ENCODE measurements at regions not wholly inside any gene's neighbourhood (a gene's known extent, or its start where the extent isn't known, plus 50 kb on each side); places are given as distances from the start of the nearest gene placed in this dataset.

GRCh38 chr16:48014349-48015135 lies 141.3 kb downstream of the ABCC12 start:
- H4K20me1 ChIP-seq (replicated peaks; ENCODE audit: control insufficient read depth, insufficient read depth, low read length): no peaks in the 10 kb centered on the region
- no peak for ATAC-seq
- CTCF ChIA-PET (ENCODE audit: low intra/inter-chr PET ratio): no interaction called here

More at GRCh38 chr16:48014349-48015135, 141.3 kb downstream of the ABCC12 start:
- Histone ChIP-seq H3K36me3 (ENCODE audit: control insufficient read depth, insufficient read depth, low read length) (no peaks in the 10 kb centered on the region), H3K9me3 (replicated peaks; ENCODE audit: control insufficient read depth, insufficient read depth, low read depth, low read length) (no peaks in the 10 kb centered on the region), H3K79me2 (ENCODE audit: control insufficient read depth, insufficient read depth, low read length) (no peaks in the 10 kb centered on the region), H3K4me1 (replicated peaks in 1 of 2; ENCODE audit: control insufficient read depth in 2 of 2, insufficient read depth in 2 of 2, low read length in 2 of 2) (no peaks in the 10 kb centered on the region), H2AFZ (ENCODE audit: low read depth, low read length) (no peak overlapping the region), H3K27me3 (ENCODE audit: control insufficient read depth in 2 of 2, insufficient read depth in 2 of 2, low read length in 2 of 2) (peaks cover 0 to 4% of the 10 kb centered on the region in 2 experiments; a peak in 1 of 5 replicates), H3K9me1 (ENCODE audit: control insufficient read depth, insufficient read depth, low read length) (no peaks in the 10 kb centered on the region), H3K27ac (ENCODE audit: extremely low read depth, low read depth, low read length) (no peak overlapping the region), H3K4me2 (ENCODE audit: insufficient read depth, low read length) (no peak overlapping the region), H3K9ac (ENCODE audit: insufficient read depth in 1 of 2, low read depth in 2 of 2, low read length in 2 of 2) (no peak overlapping the region), H3K4me3 (no peak overlapping the region)
- intact Hi-C loops (cut with micrococcal nuclease) (no loop called here), in situ Hi-C loops (cut with MboI) (no loop called here)
- POLR2A ChIA-PET: interaction anchor here (0.6 kb wide), 1 partner anchor 82 kb away, joined by 3 read pairs; no protein-coding TSS in a partner anchor
- WGBS (ENCODE audit: insufficient coverage, low coverage, missing lambda C conversion rate): 0% methylated on average over 10 of the region's 10 CpGs
- TF ChIP-seq LARP7 (IDR thresholded peaks at IDR 0.05): no peak
- peak; percentile 70 for TF ChIP-seq RFX1 (IDR thresholded peaks at IDR 0.05)
- TF ChIP-seq, protein P1, sequence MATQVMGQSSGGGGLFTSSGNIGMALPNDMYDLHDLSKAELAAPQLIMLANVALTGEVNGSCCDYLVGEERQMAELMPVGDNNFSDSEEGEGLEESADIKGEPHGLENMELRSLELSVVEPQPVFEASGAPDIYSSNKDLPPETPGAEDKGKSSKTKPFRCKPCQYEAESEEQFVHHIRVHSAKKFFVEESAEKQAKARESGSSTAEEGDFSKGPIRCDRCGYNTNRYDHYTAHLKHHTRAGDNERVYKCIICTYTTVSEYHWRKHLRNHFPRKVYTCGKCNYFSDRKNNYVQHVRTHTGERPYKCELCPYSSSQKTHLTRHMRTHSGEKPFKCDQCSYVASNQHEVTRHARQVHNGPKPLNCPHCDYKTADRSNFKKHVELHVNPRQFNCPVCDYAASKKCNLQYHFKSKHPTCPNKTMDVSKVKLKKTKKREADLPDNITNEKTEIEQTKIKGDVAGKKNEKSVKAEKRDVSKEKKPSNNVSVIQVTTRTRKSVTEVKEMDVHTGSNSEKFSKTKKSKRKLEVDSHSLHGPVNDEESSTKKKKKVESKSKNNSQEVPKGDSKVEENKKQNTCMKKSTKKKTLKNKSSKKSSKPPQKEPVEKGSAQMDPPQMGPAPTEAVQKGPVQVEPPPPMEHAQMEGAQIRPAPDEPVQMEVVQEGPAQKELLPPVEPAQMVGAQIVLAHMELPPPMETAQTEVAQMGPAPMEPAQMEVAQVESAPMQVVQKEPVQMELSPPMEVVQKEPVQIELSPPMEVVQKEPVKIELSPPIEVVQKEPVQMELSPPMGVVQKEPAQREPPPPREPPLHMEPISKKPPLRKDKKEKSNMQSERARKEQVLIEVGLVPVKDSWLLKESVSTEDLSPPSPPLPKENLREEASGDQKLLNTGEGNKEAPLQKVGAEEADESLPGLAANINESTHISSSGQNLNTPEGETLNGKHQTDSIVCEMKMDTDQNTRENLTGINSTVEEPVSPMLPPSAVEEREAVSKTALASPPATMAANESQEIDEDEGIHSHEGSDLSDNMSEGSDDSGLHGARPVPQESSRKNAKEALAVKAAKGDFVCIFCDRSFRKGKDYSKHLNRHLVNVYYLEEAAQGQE (IDR thresholded peaks at IDR 0.05; ENCODE audit: borderline replicate concordance): peak; percentile 42
- TF ChIP-seq, protein P1 (CRISPR knock-in tag; IDR thresholded peaks at IDR 0.05; ENCODE audit: low read depth): no peak
- BruUV-seq (replicated peaks): no TSS peak
- DNase-seq (ENCODE audit: extremely low read depth in 1 of 4, low spot score in 3 of 4) (peak in 1 of 4 experiments; percentile 2), FAIRE-seq (no peak)
